22Rv1 (cell line): ENCODE measurements at regions not wholly inside any gene's neighbourhood (a gene's known extent, or its start where the extent isn't known, plus 50 kb on each side); places are given as distances from the start of the nearest gene placed in this dataset.

Experiments used
- H3K27ac ChIP-seq: fragments of 450-650 bp; 2 replicates; pipeline ENCODE4 v1.5.1; 2017
- CTCF ChIP-seq: fragments of 450-650 bp; IDR thresholded peaks from 2 replicates; pipeline ENCODE4 v1.5.1; 2017; ENCODE audit warnings: mild to moderate bottlenecking
- ZFX ChIP-seq: fragments of 450-650 bp; IDR thresholded peaks from 2 replicates; pipeline ENCODE4 v1.6.1; 2017; ENCODE audit warnings: antibody characterized with exemption, borderline replicate concordance

- H3K27ac ChIP-seq, result no peak overlapping the region
- TF ChIP-seq CTCF (no peak), ZFX (no peak)
These were observed 241.6 kb upstream of the NT5C1B start for GRCh38 chr2:18830962-18831361.

- TF ChIP-seq CTCF (no peak), ZFX (no peak)
- H3K27ac ChIP-seq, result no peak overlapping the region
These were observed 240.6 kb upstream of the NT5C1B start for GRCh38 chr2:18829976-18830375.

- H3K27ac ChIP-seq, result no peak overlapping the region
- no peak for TF ChIP-seq ZFX
- TF ChIP-seq CTCF, result no peak
These were observed 240.0 kb upstream of the NT5C1B start for GRCh38 chr2:18829251-18829902.

- no peak for TF ChIP-seq CTCF
- TF ChIP-seq ZFX, result no peak
- H3K27ac ChIP-seq, result no peak overlapping the region
These were observed 238.9 kb upstream of the NT5C1B start for GRCh38 chr2:18828296-18828695.

GRCh38 chr2:18825838-18826237, 236.5 kb upstream of the NT5C1B start:
- TF ChIP-seq CTCF (no peak), ZFX (no peak)
- H3K27ac ChIP-seq, result no peak overlapping the region

- no peak for TF ChIP-seq ZFX
- TF ChIP-seq CTCF, result no peak
- H3K27ac ChIP-seq, result no peak overlapping the region
These were observed 235.5 kb upstream of the NT5C1B start for GRCh38 chr2:18824915-18825314.

- TF ChIP-seq CTCF (no peak), ZFX (no peak)
- H3K27ac ChIP-seq, result no peak overlapping the region
These were observed 235.0 kb upstream of the NT5C1B start for GRCh38 chr2:18824325-18824790.
